Activated CD4-positive, alpha-beta T cell treated with anti-CD3 and anti-CD28 coated beads for 36 hours (primary cell): ENCODE measurements at regions not wholly inside any gene's neighbourhood (a gene's known extent, or its start where the extent isn't known, plus 50 kb on each side); places are given as distances from the start of the nearest gene placed in this dataset.

Experiments used
- ATAC-seq: fragments of 200-7000 bp; cut with Tn5 transposase; one replicate; pipeline ENCODE4 v1.10.0; 2021; ENCODE audit warnings: mild to moderate bottlenecking, moderate library complexity
- CTCF ChIA-PET: fragments of 350-600 bp; sonication (Branson Sonifier 250); formaldehyde crosslinking; loops from one replicate; lab custom pipeline; 2021; ENCODE audit warnings: antibody characterized with exemption; lab: Charles Lee
- POLR2A ChIA-PET: fragments of 350-600 bp; sonication (Branson Sonifier 250); formaldehyde crosslinking; loops from one replicate; lab custom pipeline; 2021; ENCODE audit warnings: antibody characterized with exemption, inconsistent platforms; lab: Charles Lee
- DNase-seq: peaks from one replicate; pipeline ENCODE4 v3.0.0-alpha.2; 2020
- H3K27ac Mint-ChIP-seq: one replicate; pipeline ENCODE4 v1.8.0; 2021; ENCODE audit warnings: mixed read lengths
- H3K27me3 Mint-ChIP-seq: one replicate; pipeline ENCODE4 v1.8.0; 2021; ENCODE audit warnings: mixed read lengths
- H3K36me3 Mint-ChIP-seq: one replicate; pipeline ENCODE4 v1.8.0; 2021; ENCODE audit warnings: low read depth, mixed read lengths
- H3K4me1 Mint-ChIP-seq: one replicate; pipeline ENCODE4 v1.8.0; 2021; ENCODE audit warnings: mixed read lengths
- H3K4me3 Mint-ChIP-seq: one replicate; pipeline ENCODE4 v1.8.0; 2021; ENCODE audit warnings: mild to moderate bottlenecking, moderate library complexity, mixed read lengths
- H3K9me3 Mint-ChIP-seq: one replicate; pipeline ENCODE4 v1.8.0; 2021; ENCODE audit warnings: low read depth, mixed read lengths
- intact Hi-C, 2 experiments: fragments of 100-400 bp; cut with DNase I in 1 of 2; cut with micrococcal nuclease in 1 of 2; formaldehyde crosslinking; loops; one replicate each; pipeline versions ENCODE4 v1.14.2 to v1.15.1; 2022 to 2024; cut with DNase I, micrococcal nuclease

- no peak overlapping the region for H3K27ac Mint-ChIP-seq
- CTCF ChIA-PET, result no interaction called here
Observed at GRCh38 chr14:63781686-63782085, 53.8 kb upstream of the SGPP1 start.

GRCh38 chr14:63782683-63783389 lies 55.0 kb upstream of the SGPP1 start:
- Mint-ChIP-seq H3K9me3 (no peaks in the 10 kb centered on the region), H3K36me3 (no peaks in the 10 kb centered on the region), H3K27ac (no peak overlapping the region), H3K27me3 (peaks cover 1% of the 10 kb centered on the region), H3K4me3 (no peak overlapping the region), H3K4me1 (no peaks in the 10 kb centered on the region)
- DNase-seq, result no peak
- ChIA-PET CTCF (no interaction called here), POLR2A (no interaction called here)
- intact Hi-C loops, result no loop called here
- ATAC-seq, result no peak

More at GRCh38 chr14:63781686-63782085, 53.8 kb upstream of the SGPP1 start:
- Mint-ChIP-seq H3K27me3 (peaks cover 1% of the 10 kb centered on the region), H3K4me1 (no peaks in the 10 kb centered on the region), H3K9me3 (no peaks in the 10 kb centered on the region), H3K36me3 (no peaks in the 10 kb centered on the region), H3K4me3 (no peak overlapping the region)
- POLR2A ChIA-PET, result no interaction called here
- no peak for DNase-seq
- no peak for ATAC-seq
- intact Hi-C loops, result no loop called here

- intact Hi-C loops, result no loop called here
- no peaks in the 10 kb centered on the region for H3K36me3 Mint-ChIP-seq
- no peak overlapping the region for H3K4me3 Mint-ChIP-seq
- ChIA-PET CTCF (no interaction called here), POLR2A (no interaction called here)
- peaks cover 5% of the 10 kb centered on the region for H3K27me3 Mint-ChIP-seq
- H3K4me1 Mint-ChIP-seq, result no peaks in the 10 kb centered on the region
- DNase-seq, result no peak
- ATAC-seq, result no peak
- no peaks in the 10 kb centered on the region for H3K9me3 Mint-ChIP-seq
- no peak overlapping the region for H3K27ac Mint-ChIP-seq
Observed at GRCh38 chr14:63788011-63788933, 60.4 kb upstream of the SGPP1 start.

- no peak overlapping the region for H3K27ac Mint-ChIP-seq
- H3K4me1 Mint-ChIP-seq, result no peaks in the 10 kb centered on the region
- H3K36me3 Mint-ChIP-seq, result no peaks in the 10 kb centered on the region
- POLR2A ChIA-PET, result no interaction called here
- H3K4me3 Mint-ChIP-seq, result no peak overlapping the region
- intact Hi-C loops, result loop anchor here in 1 of 2 experiments (10.0 kb wide), 1 partner anchor 201 kb away; no protein-coding TSS in a partner anchor
- no peak for ATAC-seq
- no peaks in the 10 kb centered on the region for H3K9me3 Mint-ChIP-seq
- DNase-seq, result no peak
- H3K27me3 Mint-ChIP-seq, result peaks cover 4% of the 10 kb centered on the region
- CTCF ChIA-PET, result interaction anchor here (0.8 kb wide), 1 partner anchor 503 kb away, joined by 3 read pairs; no protein-coding TSS in a partner anchor
Observed at GRCh38 chr14:63793376-63793775, 59.4 kb upstream of the SYNE2 start.

- ChIA-PET POLR2A (no interaction called here), CTCF (no interaction called here)
- H3K27me3 Mint-ChIP-seq, result peaks cover under 1% of the 10 kb centered on the region
- H3K27ac Mint-ChIP-seq, result no peak overlapping the region
- H3K4me3 Mint-ChIP-seq, result no peak overlapping the region
- no peak for DNase-seq
- no peaks in the 10 kb centered on the region for H3K9me3 Mint-ChIP-seq
- no peaks in the 10 kb centered on the region for H3K36me3 Mint-ChIP-seq
- ATAC-seq, result no peak
- H3K4me1 Mint-ChIP-seq, result peaks cover 2% of the 10 kb centered on the region
- intact Hi-C loops, result loop anchor here in 1 of 2 experiments (10.0 kb wide), 1 partner anchor 199 kb away; no protein-coding TSS in a partner anchor
Observed at GRCh38 chr14:63795532-63795931, 57.3 kb upstream of the SYNE2 start.

- ChIA-PET CTCF (interaction anchor here (0.6 to 3.4 kb wide), 15 partner anchors 10 to 523 kb away, joined by 3 to 20 read pairs (median 4); no protein-coding TSS in a partner anchor), POLR2A (interaction anchor here (0.6 to 0.7 kb wide), 3 partner anchors 41 to 536 kb away, joined by 3 to 5 read pairs (median 3); no protein-coding TSS in a partner anchor)
- H3K9me3 Mint-ChIP-seq, result no peaks in the 10 kb centered on the region
- H3K4me3 Mint-ChIP-seq, result no peak overlapping the region
- H3K27ac Mint-ChIP-seq, result no peak overlapping the region
- intact Hi-C loops, result no loop called here
- peaks cover 6% of the 10 kb centered on the region for H3K4me1 Mint-ChIP-seq
- no peaks in the 10 kb centered on the region for H3K36me3 Mint-ChIP-seq
- H3K27me3 Mint-ChIP-seq, result peaks cover 2% of the 10 kb centered on the region
- no peak for ATAC-seq
- DNase-seq, result no peak
Observed at GRCh38 chr14:63800083-63800482, 52.7 kb upstream of the SYNE2 start.

- peaks cover 6% of the 10 kb centered on the region for H3K4me1 Mint-ChIP-seq
- H3K9me3 Mint-ChIP-seq, result no peaks in the 10 kb centered on the region
- H3K4me3 Mint-ChIP-seq, result no peak overlapping the region
- ChIA-PET CTCF (interaction anchor here (0.6 to 3.4 kb wide), 12 partner anchors 11 to 586 kb away, joined by 3 to 20 read pairs (median 4); no protein-coding TSS in a partner anchor), POLR2A (interaction anchor here (0.6 to 0.7 kb wide), 2 partner anchors 143 to 707 kb away, joined by 3 to 5 read pairs; no protein-coding TSS in a partner anchor)
- H3K27ac Mint-ChIP-seq, result no peak overlapping the region
- ATAC-seq (no peak), DNase-seq (no peak)
- H3K27me3 Mint-ChIP-seq, result peaks cover 2% of the 10 kb centered on the region
- H3K36me3 Mint-ChIP-seq, result no peaks in the 10 kb centered on the region
- intact Hi-C loops, result no loop called here
Observed at GRCh38 chr14:63800651-63801375, 52.0 kb upstream of the SYNE2 start.
